Liver (tissue), 8 donors: ENCODE measurements at regions not wholly inside any gene's neighbourhood (a gene's known extent, or its start where the extent isn't known, plus 50 kb on each side); places are given as distances from the start of the nearest gene placed in this dataset.

Experiments used
- DNase-seq: peaks from one replicate; pipeline ENCODE4 v3.0.0-alpha.2; 2017; ENCODE audit warnings: low spot score
- H3K27ac ChIP-seq, 2 donors: one replicate each; pipeline ENCODE4 v1.7.0; 2013; ENCODE audit warnings: inconsistent platforms in 2 of 2, low read length in 2 of 2, control low read depth in 1 of 2, low read depth in 1 of 2, mild to moderate bottlenecking in 1 of 2
- H3K27me3 ChIP-seq, 4 donors: one replicate each; pipeline versions ENCODE4 v1.6.1 to v1.7.0; 2013; ENCODE audit warnings: low read length in 3 of 4, inconsistent platforms in 1 of 4, mild to moderate bottlenecking in 1 of 4, moderate library complexity in 1 of 4; ENCODE audit not compliant: control insufficient read depth in 4 of 4, insufficient read depth in 4 of 4
- H3K36me3 ChIP-seq, 4 donors: one replicate each; pipeline versions ENCODE4 v1.6.1 to v1.7.0; 2013; ENCODE audit warnings: low read length in 3 of 4, mild to moderate bottlenecking in 3 of 4, low read depth in 1 of 4, moderate library complexity in 1 of 4; ENCODE audit not compliant: control insufficient read depth in 4 of 4, insufficient read depth in 3 of 4
- H3K4me1 ChIP-seq, 4 donors: one replicate each; pipeline versions ENCODE4 v1.6.1 to v1.7.0; 2013; ENCODE audit warnings: low read length in 3 of 4, mild to moderate bottlenecking in 3 of 4, moderate library complexity in 1 of 4; ENCODE audit not compliant: control insufficient read depth in 4 of 4, insufficient read depth in 4 of 4
- H3K4me3 ChIP-seq, 3 donors: one replicate each; pipeline versions ENCODE4 v1.6.1 to v1.7.0; 2013; ENCODE audit warnings: low read length in 3 of 3, control low read depth in 1 of 3, low read depth in 1 of 3, mild to moderate bottlenecking in 1 of 3
- H3K9ac ChIP-seq, 2 donors: one replicate each; pipeline ENCODE4 v1.7.0; 2013; ENCODE audit warnings: low read length in 2 of 2, mild to moderate bottlenecking in 2 of 2, moderate library complexity in 2 of 2, control low read depth in 1 of 2, low read depth in 1 of 2
- H3K9me3 ChIP-seq, 4 donors: one replicate each; pipeline versions ENCODE4 v1.6.1 to v1.7.0; 2013; ENCODE audit warnings: low read length in 3 of 4; ENCODE audit not compliant: control insufficient read depth in 4 of 4
- ATF3 ChIP-seq: IDR thresholded peaks from 2 replicates; pipeline ENCODE4 v1.6.1; 2016; ENCODE audit warnings: antibody characterized with exemption
- CTCF ChIP-seq: fragments of 150-350 bp; IDR thresholded peaks from 2 replicates; pipeline ENCODE4 v1.5.1; 2017; ENCODE audit warnings: improper control_type of control experiment, low read depth, low read length; ENCODE audit not compliant: missing input control
- EGR1 ChIP-seq, 2 donors: IDR thresholded peaks; 2 replicates each; pipeline ENCODE4 v1.6.1; 2016 to 2018; ENCODE audit warnings: antibody characterized with exemption in 2 of 2, low read depth in 2 of 2
- FOXA1 ChIP-seq: IDR thresholded peaks from 2 replicates; pipeline ENCODE4 v1.6.1; 2016; ENCODE audit warnings: antibody characterized with exemption
- FOXA2 ChIP-seq: IDR thresholded peaks from 2 replicates; pipeline ENCODE4 v1.6.1; 2016; ENCODE audit warnings: antibody characterized with exemption
- GABPA ChIP-seq, 2 donors: IDR thresholded peaks in 1 of 2; conservative IDR thresholded peaks in 1 of 2; 2 replicates each; pipeline ENCODE4 v1.6.1; 2016; ENCODE audit warnings: antibody characterized with exemption in 2 of 2, mild to moderate bottlenecking in 1 of 2, moderate library complexity in 1 of 2
- HNF4A ChIP-seq, 2 donors: conservative IDR thresholded peaks; 2 replicates each; pipeline ENCODE4 v1.6.1; 2016; ENCODE audit warnings: antibody characterized with exemption in 2 of 2, mild to moderate bottlenecking in 2 of 2
- HNF4G ChIP-seq: IDR thresholded peaks from 2 replicates; pipeline ENCODE4 v1.6.1; 2016; ENCODE audit warnings: antibody characterized with exemption
- JUND ChIP-seq, 2 donors: IDR thresholded peaks; 2 replicates each; pipeline ENCODE4 v1.6.1; 2016; ENCODE audit warnings: antibody characterized with exemption in 2 of 2
- MAX ChIP-seq: IDR thresholded peaks from 2 replicates; pipeline ENCODE4 v1.6.1; 2016; ENCODE audit warnings: antibody characterized with exemption
- NR2F2 ChIP-seq: IDR thresholded peaks from 2 replicates; pipeline ENCODE4 v1.6.1; 2016; ENCODE audit warnings: antibody characterized with exemption
- RAD21 ChIP-seq, 2 donors: IDR thresholded peaks; 2 replicates each; pipeline ENCODE4 v1.6.1; 2016; ENCODE audit warnings: antibody characterized with exemption in 2 of 2, mild to moderate bottlenecking in 2 of 2
- REST ChIP-seq: IDR thresholded peaks from 2 replicates; pipeline ENCODE4 v1.6.1; 2016; ENCODE audit warnings: antibody characterized with exemption, mild to moderate bottlenecking
- RXRA ChIP-seq, 2 donors: IDR thresholded peaks; 2 replicates each; pipeline ENCODE4 v1.6.1; 2017 to 2018; ENCODE audit warnings: antibody characterized with exemption in 2 of 2, mild to moderate bottlenecking in 1 of 2
- SP1 ChIP-seq: IDR thresholded peaks from 2 replicates; pipeline ENCODE4 v1.6.1; 2018; ENCODE audit warnings: antibody characterized with exemption, mild to moderate bottlenecking
- TAF1 ChIP-seq: conservative IDR thresholded peaks from 2 replicates; pipeline ENCODE4 v1.6.1; 2016; ENCODE audit warnings: antibody characterized with exemption, mild to moderate bottlenecking
- YY1 ChIP-seq: IDR thresholded peaks from 2 replicates; pipeline ENCODE4 v1.6.1; 2016; ENCODE audit warnings: antibody characterized with exemption, mild to moderate bottlenecking
- ZBTB33 ChIP-seq: IDR thresholded peaks from 2 replicates; pipeline ENCODE4 v1.6.1; 2016; ENCODE audit warnings: antibody characterized with exemption
- WGBS: extraction: QIAGEN DNeasy Blood & Tissue Kit; methylation state at CpG from one replicate; pipeline ENCODE4 v1.1.7; 2013; 5-methylcytosine and 5-hydroxymethylcytosine counted together
- donor health status: healthy.
- donor health status: healthy.
- donor health status: healthy.
- donor health status: healthy.
- donor health status: healthy.

- H3K4me3 ChIP-seq: no peak overlapping the region
- no peak overlapping the region for H3K9ac ChIP-seq
- no peak for DNase-seq
- peaks cover 0 to 1% (median 0%) of the 10 kb centered on the region in 4 donors for H3K9me3 ChIP-seq
- peaks cover 0 to 11% (median 4%) of the 10 kb centered on the region in 4 donors for H3K4me1 ChIP-seq
- WGBS: 89% methylated on average over 1 of the region's 1 CpG
- H3K27ac ChIP-seq: no peak overlapping the region
- TF ChIP-seq EGR1 (IDR thresholded peaks at IDR 0.05; ENCODE audit: low read depth in 2 of 2): no peak
- TF ChIP-seq RAD21 (IDR thresholded peaks at IDR 0.05): no peak
- TF ChIP-seq RXRA (IDR thresholded peaks at IDR 0.05): no peak
- TF ChIP-seq TAF1: no peak
- no peak for TF ChIP-seq SP1
- TF ChIP-seq YY1: no peak
- TF ChIP-seq ZBTB33: no peak
- no peak for TF ChIP-seq CTCF
- no peak for TF ChIP-seq HNF4A (conservative IDR thresholded peaks at IDR 0.05)
- TF ChIP-seq HNF4G: no peak
- TF ChIP-seq NR2F2: no peak
- no peak for TF ChIP-seq MAX
- TF ChIP-seq JUND (IDR thresholded peaks at IDR 0.05): no peak
- TF ChIP-seq FOXA1: no peak
- no peak for TF ChIP-seq REST
- no peak for TF ChIP-seq GABPA (IDR thresholded peaks at IDR 0.05 in 1 of 2, conservative IDR thresholded peaks at IDR 0.05 in 1 of 2)
- H3K27me3 ChIP-seq: no peaks in the 10 kb centered on the region
- H3K36me3 ChIP-seq: no peaks in the 10 kb centered on the region
Measured at GRCh38 chr15:39149636-39150150, 431.2 kb upstream of the THBS1 start.

GRCh38 chr15:39151545-39151944 is 429.3 kb upstream of the THBS1 start:
- Histone ChIP-seq H3K27me3 (no peaks in the 10 kb centered on the region), H3K9ac (no peak overlapping the region), H3K4me3 (no peak overlapping the region), H3K9me3 (peaks cover 0 to 1% (median 0%) of the 10 kb centered on the region in 4 donors), H3K27ac (no peak overlapping the region), H3K36me3 (no peaks in the 10 kb centered on the region), H3K4me1 (peaks cover 0 to 11% (median 4%) of the 10 kb centered on the region in 4 donors)
- WGBS: 82% methylated on average over 2 of the region's 2 CpGs
- TF ChIP-seq SP1 (no peak), FOXA2 (no peak), MAX (no peak), YY1 (no peak), ATF3 (no peak), JUND (IDR thresholded peaks at IDR 0.05) (no peak), RXRA (IDR thresholded peaks at IDR 0.05) (no peak)
- no peak for DNase-seq
